HFF-Myc (cell line): ENCODE measurements at regions not wholly inside any gene's neighbourhood (a gene's known extent, or its start where the extent isn't known, plus 50 kb on each side); places are given as distances from the start of the nearest gene placed in this dataset.
"Not testable (repeated sequence)": the region's sequence is repeated elsewhere in the genome, so short reads cannot be mapped to it uniquely, and the experiment has no call there.

ENCODE experiments used
- DNase-seq: peaks from one replicate; pipeline ENCODE4 v3.0.0-alpha.2; 2011; ENCODE audit warnings: low read depth; ENCODE audit errors: extremely low read depth
- H3K4me3 ChIP-seq: replicated peaks from 2 replicates; pipeline ENCODE4 v1.5.1; 2011; ENCODE audit warnings: low read depth, mild to moderate bottlenecking, control low read depth, low read length
- TF ChIP-seq, protein P1 (sequence below): IDR thresholded peaks from 2 replicates; pipeline ENCODE4 v1.5.1; 2012; ENCODE audit warnings: mild to moderate bottlenecking, low read depth, low read length, control low read depth; ENCODE audit errors: missing control alignments

DNA sequence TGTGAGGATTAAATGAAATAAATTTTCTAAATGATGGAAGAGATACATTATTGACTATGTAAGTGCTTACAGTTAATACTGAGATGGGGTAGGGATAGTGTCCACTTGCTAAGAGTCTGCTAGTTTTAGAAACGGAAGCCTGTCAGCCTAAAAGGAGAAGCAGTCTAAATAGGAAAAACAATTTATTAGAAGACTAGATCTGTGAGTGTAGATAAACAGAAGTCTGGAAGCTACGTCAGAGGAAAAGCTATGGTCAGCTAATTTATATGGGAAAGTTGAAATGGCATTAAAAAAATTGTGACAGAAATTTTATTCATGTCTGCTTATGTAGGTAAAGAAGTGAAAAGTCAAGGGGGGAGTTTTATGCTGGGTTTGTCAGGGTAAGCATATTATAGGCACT, 1338.4 kb upstream of the CHAC2 start:
- TF ChIP-seq, protein P1, sequence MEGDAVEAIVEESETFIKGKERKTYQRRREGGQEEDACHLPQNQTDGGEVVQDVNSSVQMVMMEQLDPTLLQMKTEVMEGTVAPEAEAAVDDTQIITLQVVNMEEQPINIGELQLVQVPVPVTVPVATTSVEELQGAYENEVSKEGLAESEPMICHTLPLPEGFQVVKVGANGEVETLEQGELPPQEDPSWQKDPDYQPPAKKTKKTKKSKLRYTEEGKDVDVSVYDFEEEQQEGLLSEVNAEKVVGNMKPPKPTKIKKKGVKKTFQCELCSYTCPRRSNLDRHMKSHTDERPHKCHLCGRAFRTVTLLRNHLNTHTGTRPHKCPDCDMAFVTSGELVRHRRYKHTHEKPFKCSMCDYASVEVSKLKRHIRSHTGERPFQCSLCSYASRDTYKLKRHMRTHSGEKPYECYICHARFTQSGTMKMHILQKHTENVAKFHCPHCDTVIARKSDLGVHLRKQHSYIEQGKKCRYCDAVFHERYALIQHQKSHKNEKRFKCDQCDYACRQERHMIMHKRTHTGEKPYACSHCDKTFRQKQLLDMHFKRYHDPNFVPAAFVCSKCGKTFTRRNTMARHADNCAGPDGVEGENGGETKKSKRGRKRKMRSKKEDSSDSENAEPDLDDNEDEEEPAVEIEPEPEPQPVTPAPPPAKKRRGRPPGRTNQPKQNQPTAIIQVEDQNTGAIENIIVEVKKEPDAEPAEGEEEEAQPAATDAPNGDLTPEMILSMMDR: no peak

DNA sequence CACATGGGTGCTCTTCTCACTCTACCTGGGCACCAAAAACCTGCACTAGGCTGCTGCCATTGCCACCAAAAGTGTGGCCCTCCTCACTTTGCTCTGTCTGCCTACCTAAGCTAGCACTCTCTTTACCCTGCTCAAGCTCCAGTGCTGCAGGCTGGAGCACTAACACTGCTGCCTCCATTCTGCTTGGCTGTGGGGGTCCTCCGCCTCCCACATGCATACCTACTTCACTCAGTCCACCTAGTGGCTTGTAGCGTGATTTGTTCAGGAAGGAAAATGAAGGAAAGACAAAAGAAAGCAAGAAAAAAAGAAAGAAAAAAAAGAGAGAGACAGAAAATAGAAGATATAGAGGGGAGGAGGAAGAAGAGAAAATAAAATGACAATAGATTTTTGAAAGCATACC, 1339.4 kb upstream of the CHAC2 start:
- no peak overlapping the region for H3K4me3 ChIP-seq
- TF ChIP-seq, protein P1: no peak
- no peak for DNase-seq

More for the DNA sequence above, 1338.4 kb upstream of the CHAC2 start:
- DNase-seq: no peak
- H3K4me3 ChIP-seq: no peak overlapping the region

- no peak overlapping the region for H3K4me3 ChIP-seq
- TF ChIP-seq, protein P1: no peak
- DNase-seq: no peak
Observed at GRCh38 chr2:52423655-52424054, 1343.9 kb upstream of the CHAC2 start.

DNA sequence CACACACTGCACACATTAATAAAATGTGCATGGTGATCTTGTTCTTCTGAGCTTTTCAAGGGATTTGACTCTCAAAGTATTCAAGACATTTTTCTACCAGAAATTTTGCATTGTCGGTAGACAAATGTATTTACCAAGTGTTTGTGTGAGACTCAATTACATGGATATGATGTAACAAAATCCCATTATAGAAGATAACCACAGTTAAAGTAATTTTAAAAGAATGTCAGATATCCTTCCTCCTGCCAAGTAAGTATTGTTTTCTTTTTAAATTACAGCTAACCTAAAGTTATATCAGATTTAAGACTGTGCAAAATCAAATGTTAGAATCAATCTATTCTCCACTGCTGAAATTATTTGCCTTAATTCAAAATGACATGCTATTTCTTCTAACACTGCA, 1344.5 kb upstream of the CHAC2 start:
- H3K4me3 ChIP-seq: no peak overlapping the region
- no peak for DNase-seq
- TF ChIP-seq, protein P1: no peak

DNA sequence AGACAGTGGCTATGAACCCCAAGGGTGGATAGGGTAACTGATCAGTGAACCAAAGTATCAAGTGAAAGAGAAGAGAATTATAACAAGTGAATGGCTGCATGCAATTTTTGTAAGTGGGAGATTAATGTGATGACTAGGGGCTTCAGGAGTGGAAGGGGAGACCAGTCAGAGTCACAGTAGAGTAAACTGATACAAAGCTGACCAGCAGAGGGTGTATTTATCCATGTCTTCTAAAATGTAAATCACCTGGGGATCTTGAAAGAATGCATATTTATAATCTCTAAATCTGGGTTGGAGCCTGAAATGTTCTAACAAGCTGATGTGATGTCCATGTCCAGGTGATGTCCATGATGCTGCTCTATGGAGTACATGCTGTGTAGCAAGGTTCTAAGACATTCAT, 1351.3 kb upstream of the CHAC2 start:
- TF ChIP-seq, protein P1: no peak
- H3K4me3 ChIP-seq: no peak overlapping the region
- DNase-seq: no peak

DNA sequence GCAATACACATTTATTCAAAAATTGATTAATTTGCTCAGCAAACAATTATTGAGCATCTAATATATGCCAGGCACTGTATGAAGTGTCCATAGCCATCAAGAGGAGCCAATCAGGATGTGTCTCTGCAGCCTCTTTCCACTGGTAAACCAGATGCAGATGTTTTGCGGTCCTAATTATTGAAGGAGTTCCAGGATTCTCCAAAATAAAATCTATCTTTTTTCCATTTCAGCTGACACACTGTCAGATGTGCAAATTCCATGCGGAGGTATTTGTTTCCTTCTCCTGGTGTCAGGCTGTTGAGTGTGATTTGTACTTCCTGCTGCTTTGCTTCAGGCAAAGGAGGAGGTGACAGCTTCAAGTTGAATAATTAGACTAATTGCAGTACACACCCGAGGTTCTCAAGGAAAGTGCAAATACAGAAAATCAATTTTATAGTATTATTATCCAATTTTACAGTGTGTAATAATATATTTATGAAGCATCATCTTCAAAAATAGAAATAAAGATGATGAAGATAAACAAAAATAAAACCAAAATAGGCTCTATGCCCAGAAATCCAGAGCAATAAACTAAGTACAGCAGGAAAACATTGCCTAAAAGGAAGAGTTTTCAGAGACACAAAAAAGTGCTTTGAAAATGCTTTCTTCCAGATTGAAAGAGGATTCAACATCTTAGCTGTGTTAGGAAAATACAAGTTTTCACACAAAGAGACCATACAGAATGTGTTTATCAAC, 1352.9 kb upstream of the CHAC2 start:
- no peak overlapping the region for H3K4me3 ChIP-seq
- TF ChIP-seq, protein P1: no peak
- DNase-seq: no peak

DNA sequence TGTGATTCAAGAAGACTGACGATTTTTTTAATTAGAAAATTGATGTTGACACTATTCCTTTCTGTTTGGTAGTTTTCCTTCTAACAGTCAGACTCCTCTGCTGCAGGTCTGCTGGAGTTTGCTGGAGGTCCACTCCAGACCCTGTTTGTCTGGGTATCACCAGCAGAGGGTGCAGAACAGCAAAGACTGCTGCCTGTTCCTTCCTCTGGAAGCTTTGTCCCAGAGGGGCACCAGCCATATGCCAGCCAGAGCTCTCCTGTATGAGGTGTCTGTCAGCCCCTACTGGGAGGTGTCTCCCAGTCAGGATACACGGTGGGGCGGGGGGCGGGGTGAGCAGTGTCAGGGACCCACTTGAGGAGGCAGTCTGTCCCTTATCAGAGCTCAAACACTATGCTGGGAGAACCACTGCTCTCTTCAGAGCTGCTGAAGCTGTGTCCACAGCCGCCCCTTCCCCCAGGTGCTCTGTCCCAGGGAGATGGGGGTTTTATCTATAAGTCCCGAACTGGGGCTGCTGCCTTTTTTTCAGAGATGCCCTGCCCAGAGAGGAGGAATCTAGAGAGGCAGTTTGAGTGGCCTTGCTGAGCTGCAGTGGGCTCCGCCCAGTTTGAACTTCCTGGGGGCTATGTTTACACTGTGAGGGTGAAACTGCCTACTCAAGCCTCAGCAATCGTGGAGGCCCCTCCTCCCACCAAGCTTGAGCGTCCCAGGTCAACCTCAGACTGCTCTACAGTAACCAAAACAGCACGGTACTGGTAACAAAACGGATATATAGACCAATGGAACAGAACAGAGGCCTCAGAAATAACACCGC, 1358.1 kb upstream of the CHAC2 start:
- not testable (repeated sequence) for H3K4me3 ChIP-seq, DNase-seq
